ENCODE measurements at regions not wholly inside any gene's neighbourhood (a gene's known extent, or its start where the extent isn't known, plus 50 kb on each side); places are given as distances from the start of the nearest gene placed in this dataset.
A peak's percentile ranks its signal among the peaks of the same experiment; 100 is the strongest.
"Not testable (repeated sequence)": the region's sequence is repeated elsewhere in the genome, so short reads cannot be mapped to it uniquely, and the experiment has no call there.

- Histone ChIP-seq H3K27me3 (no peaks in the 10 kb centered on the region), H3K9me3 (no peaks in the 10 kb centered on the region), H3K4me3 (ENCODE audit: low read depth, low read length) (peak overlapping the region; percentile 41), H3K4me1 (peaks cover 4% of the 10 kb centered on the region), H3K36me3 (no peaks in the 10 kb centered on the region)
- DNase-seq: peak; percentile 85
- TF ChIP-seq, protein P1, sequence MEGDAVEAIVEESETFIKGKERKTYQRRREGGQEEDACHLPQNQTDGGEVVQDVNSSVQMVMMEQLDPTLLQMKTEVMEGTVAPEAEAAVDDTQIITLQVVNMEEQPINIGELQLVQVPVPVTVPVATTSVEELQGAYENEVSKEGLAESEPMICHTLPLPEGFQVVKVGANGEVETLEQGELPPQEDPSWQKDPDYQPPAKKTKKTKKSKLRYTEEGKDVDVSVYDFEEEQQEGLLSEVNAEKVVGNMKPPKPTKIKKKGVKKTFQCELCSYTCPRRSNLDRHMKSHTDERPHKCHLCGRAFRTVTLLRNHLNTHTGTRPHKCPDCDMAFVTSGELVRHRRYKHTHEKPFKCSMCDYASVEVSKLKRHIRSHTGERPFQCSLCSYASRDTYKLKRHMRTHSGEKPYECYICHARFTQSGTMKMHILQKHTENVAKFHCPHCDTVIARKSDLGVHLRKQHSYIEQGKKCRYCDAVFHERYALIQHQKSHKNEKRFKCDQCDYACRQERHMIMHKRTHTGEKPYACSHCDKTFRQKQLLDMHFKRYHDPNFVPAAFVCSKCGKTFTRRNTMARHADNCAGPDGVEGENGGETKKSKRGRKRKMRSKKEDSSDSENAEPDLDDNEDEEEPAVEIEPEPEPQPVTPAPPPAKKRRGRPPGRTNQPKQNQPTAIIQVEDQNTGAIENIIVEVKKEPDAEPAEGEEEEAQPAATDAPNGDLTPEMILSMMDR (IDR thresholded peaks at IDR 0.05; ENCODE audit: low read depth, low read length): peak; percentile 99
Measured at GRCh38 chr5:99060306-99061261, 131.8 kb upstream of the CHD1 start.

DNA sequence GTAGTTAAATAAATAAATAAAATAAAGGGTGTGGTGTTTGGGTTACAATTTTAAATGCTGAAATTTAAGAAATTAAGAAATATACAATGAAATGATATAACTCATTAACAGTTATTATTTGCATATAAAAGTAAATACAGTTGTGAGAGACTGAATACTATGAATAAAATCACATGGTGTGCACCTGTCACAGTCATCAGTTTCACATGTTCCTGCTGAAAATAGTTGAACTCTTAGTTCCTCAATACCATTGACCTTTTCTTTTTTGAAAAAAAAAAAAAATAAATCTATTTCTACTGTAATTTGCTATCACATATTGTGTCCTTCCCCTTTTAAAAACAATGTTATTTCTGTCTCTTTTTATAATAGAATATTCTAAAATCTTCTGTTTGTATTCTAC lies 130.9 kb upstream of the CHD1 start:
- DNase-seq: no peak
- Histone ChIP-seq H3K4me3 (ENCODE audit: low read depth, low read length) (no peak overlapping the region), H3K9me3 (no peaks in the 10 kb centered on the region), H3K27me3 (no peaks in the 10 kb centered on the region), H3K36me3 (no peaks in the 10 kb centered on the region), H3K4me1 (peaks cover 4% of the 10 kb centered on the region)
- TF ChIP-seq, protein P1 (IDR thresholded peaks at IDR 0.05; ENCODE audit: low read depth, low read length): no peak

- TF ChIP-seq, protein P1 (IDR thresholded peaks at IDR 0.05; ENCODE audit: low read depth, low read length): 0 out of 2 replicates have a peak, but pooled peaks have one; percentile 1
- no peaks in the 10 kb centered on the region for H3K9me3 ChIP-seq
- DNase-seq: no peak
Measured at GRCh38 chr5:99058466-99058865, 129.7 kb upstream of the CHD1 start.

DNA sequence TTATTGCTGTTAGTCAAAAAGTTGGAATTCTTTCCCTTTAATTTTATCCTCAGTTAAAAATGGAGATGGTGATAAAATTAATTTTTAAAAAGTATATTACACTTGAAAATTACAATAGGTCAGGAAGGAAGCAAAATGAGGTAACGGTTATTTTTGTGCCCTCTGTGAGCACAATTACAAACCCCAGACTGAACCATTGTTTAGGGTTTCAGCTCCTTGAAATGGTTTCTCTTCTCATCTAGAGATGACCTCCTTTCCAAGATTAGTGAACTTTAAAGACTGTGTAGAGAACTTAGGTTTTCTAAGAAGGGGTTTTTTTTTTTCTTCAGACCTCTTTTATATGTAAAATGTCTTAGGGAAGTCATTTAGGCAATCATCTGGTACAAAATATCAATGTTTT lies 126.2 kb upstream of the CHD1 start:
- peaks cover 2% of the 10 kb centered on the region; the same call in 1 of the 2 replicates for H3K4me1 ChIP-seq
- DNase-seq: no peak

More at GRCh38 chr5:99058466-99058865, 129.7 kb upstream of the CHD1 start:
- no peak overlapping the region for H3K4me3 ChIP-seq (ENCODE audit: low read depth, low read length)
- no peaks in the 10 kb centered on the region for H3K36me3 ChIP-seq
- H3K27me3 ChIP-seq: no peaks in the 10 kb centered on the region
- H3K4me1 ChIP-seq: peaks cover 4% of the 10 kb centered on the region

GRCh38 chr5:99045871-99046270 lies 117.1 kb upstream of the CHD1 start:
- H3K27me3 ChIP-seq: no peaks in the 10 kb centered on the region; the same call in 1 of the 2 replicates
- H3K36me3 ChIP-seq: no peaks in the 10 kb centered on the region
- TF ChIP-seq, protein P1 (IDR thresholded peaks at IDR 0.05; ENCODE audit: low read depth, low read length): no peak
- H3K4me1 ChIP-seq: no peaks in the 10 kb centered on the region
- no peak overlapping the region for H3K4me3 ChIP-seq (ENCODE audit: low read depth, low read length)
- no peaks in the 10 kb centered on the region for H3K9me3 ChIP-seq
- no peak for DNase-seq

More for the DNA sequence above, 126.2 kb upstream of the CHD1 start:
- TF ChIP-seq, protein P1 (IDR thresholded peaks at IDR 0.05; ENCODE audit: low read depth, low read length): no peak
- no peaks in the 10 kb centered on the region for H3K27me3 ChIP-seq
- H3K4me3 ChIP-seq (ENCODE audit: low read depth, low read length): no peak overlapping the region
- H3K36me3 ChIP-seq: no peaks in the 10 kb centered on the region
- no peaks in the 10 kb centered on the region for H3K9me3 ChIP-seq

- H3K4me3 ChIP-seq (ENCODE audit: low read depth, low read length); H3K36me3 ChIP-seq; H3K27me3 ChIP-seq; H3K4me1 ChIP-seq; H3K9me3 ChIP-seq; DNase-seq: not testable (repeated sequence)
Measured at GRCh38 chr5:99043257-99043656, 114.5 kb upstream of the CHD1 start.
